ENCODE measurements at regions not wholly inside any gene's neighbourhood (a gene's known extent, or its start where the extent isn't known, plus 50 kb on each side); places are given as distances from the start of the nearest gene placed in this dataset.

GRCh38 chr7:46360811-46361210, 439.7 kb upstream of the IGFBP3 start:
- no peak for DNase-seq (ENCODE audit: low spot score)

DNA sequence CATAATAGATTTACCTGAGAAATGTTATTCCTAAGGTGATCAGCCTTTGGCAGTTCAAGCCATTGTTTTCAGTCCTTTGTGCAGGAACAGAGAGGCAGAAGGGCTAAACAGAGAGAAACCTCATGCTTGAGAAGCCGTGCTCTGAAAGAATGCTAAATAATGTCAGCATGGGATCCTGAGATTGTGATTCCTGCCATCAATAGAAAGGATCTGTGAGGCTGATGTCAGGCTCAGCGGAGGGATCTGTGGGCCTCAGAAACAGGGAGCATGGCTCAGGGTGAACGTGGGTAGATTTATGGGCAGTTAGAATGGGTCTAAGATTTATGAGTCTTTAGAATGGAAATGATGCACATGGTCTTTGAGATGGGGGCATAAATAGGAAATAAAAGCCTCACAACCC, 439.2 kb upstream of the IGFBP3 start:
- no peak for DNase-seq (ENCODE audit: low spot score)

DNA sequence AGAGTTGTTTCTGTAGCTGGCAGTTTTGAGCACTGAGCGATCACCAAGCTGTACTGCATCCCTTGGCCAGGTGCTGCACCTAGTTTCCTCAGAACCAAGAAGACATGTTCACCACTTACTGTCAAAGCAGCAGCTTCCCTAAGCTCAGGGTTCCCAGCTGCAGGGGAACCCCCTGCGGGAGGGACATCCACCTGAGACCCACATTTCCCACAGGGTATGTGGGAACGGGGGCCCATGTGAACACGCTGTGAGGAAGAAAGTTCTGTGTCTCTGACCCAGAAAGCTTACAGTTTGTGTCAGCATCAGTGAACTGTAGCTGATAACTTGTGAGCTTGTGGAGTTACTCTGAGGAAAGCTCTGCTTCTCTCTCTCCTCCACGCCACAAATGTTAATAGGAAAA, 436.8 kb upstream of the IGFBP3 start:
- no peak for DNase-seq (ENCODE audit: low spot score)

GRCh38 chr7:46357290-46357689, 436.2 kb upstream of the IGFBP3 start:
- DNase-seq (ENCODE audit: low spot score): no peak

DNA sequence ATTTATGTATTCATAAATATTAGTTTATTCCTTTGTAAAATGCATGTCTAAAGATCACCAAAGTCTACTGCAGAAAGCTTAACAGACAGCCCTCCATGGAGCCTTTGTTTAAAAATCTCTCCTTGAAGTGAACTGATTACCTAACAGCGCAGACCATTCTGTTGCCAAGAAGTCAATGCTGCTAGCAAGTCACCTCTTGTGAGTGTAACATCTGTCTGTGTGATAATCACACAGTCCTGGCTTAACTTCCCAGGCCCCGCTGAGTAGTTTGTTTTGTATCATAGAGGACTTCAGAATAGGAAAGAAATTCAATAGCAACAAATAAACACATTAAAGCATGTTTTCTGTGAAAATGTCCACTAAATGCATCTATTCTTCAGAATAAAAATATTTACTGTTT, 435.3 kb upstream of the IGFBP3 start:
- no peak for DNase-seq (ENCODE audit: low spot score)

DNA sequence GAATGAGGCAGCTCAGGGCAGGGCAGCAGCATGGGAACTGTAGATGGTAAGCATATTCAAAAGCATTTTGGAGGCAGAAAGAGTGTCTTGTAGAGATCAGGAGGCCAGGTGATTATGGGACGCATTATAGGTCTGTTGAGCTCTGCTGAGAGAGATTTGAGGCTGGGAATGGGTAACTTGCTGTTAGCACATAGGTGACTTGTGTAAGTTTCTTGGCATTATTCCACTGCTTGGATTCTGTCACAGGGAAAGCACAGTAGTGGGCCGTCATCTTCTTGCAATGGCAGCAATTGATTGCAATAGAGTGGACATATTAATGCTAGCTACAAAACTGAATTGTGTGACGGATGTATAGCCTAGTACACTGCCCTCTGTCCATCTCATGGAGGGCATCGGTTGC, 434.3 kb upstream of the IGFBP3 start:
- DNase-seq (ENCODE audit: low spot score): no peak

GRCh38 chr7:46352004-46352954, 431.2 kb upstream of the IGFBP3 start:
- DNase-seq (ENCODE audit: low spot score): no peak

- no peak for DNase-seq (ENCODE audit: low spot score)
These were observed 428.4 kb upstream of the IGFBP3 start for GRCh38 chr7:46349490-46349889.

GRCh38 chr7:46344533-46344932, 423.5 kb upstream of the IGFBP3 start:
- DNase-seq (ENCODE audit: low spot score): no peak

DNA sequence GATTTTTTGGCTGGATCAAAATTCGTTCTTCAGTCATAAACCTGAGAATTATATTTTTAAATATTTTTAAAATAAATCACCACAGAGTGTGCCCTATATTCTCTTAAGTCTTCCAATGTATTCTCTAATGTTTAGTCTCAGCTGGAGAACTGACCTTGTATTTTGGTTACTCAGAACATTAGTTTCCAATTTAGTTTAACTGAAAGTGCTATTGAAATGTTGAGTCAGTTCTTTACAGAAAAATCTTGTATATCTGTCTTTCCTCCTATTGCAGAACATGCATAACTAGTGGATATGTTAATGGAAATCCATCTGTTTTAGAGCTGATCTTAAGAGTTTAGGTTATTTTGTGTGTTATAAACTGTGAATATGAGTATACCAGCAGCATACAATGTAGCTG, 422.7 kb upstream of the IGFBP3 start:
- no peak for DNase-seq (ENCODE audit: low spot score)

DNA sequence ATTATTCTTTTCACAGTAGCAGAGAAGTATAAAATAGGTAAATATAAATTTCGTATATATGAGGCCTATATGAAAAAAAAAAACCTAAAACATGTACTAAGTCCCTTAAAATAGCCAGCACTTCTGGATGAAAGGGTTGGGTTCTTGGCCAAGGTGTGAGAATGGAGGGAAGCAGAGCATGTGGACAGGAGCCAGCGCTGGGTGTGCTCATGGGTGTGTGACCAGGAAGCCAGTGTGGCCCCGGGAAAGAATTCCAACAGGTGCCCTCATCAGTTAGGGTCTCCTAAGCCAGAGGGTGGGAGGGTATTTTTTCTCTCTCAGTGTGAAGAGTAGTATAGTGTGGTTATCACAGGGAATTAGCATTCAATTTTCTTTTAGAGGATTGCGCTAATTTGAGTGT, 401.9 kb upstream of the IGFBP3 start:
- DNase-seq (ENCODE audit: low spot score): no peak

DNA sequence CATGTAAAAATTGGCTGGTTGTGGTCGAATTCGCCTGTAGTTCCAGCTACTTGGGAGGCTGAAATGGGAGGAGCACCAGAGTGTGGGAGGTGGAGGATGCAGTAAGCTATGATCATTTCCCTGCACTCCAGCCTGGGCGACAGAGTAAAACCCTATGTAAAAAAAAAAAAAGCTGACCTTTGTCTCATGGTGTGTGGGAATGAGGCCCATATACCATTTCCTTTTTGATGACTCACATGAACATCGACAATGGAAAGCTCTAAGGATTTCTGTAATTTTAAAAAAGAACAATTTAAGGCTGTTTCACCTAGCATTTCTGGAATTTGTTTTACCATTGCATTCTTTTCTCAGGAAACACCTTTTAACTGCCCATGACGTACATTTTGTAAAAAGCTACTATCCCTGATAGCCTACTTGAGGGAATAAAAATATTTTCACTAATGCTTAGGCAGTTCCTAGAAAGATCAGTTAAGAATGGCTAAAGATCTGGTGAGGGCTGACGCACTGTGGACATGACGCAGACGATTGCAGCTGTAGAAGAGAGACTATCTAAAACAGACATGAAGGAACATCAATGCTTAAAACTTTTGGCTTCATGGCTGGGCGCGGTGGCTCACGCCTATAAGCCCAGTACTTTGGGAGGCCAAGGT, 400.6 kb upstream of the IGFBP3 start:
- no peak for DNase-seq (ENCODE audit: low spot score)

DNA sequence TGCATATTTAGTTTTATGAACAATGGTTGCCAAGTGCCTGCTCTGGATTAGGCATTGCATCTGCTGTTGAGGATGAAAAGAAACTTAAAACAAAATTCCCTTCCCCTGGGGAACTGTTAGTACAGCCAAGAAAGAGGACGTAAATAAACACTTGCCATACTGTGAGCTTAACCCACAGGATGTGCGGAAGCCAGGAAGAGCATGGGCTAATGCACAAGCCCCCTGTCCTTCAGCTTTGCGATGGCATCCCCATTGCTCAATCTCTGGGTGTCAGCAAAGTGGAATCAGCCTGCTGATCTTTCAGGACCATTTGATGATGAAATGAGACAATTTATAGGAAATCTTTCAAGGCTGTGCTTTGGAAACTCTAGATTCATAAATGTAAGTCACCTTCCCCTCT, 399.9 kb upstream of the IGFBP3 start:
- DNase-seq (ENCODE audit: low spot score): no peak

DNA sequence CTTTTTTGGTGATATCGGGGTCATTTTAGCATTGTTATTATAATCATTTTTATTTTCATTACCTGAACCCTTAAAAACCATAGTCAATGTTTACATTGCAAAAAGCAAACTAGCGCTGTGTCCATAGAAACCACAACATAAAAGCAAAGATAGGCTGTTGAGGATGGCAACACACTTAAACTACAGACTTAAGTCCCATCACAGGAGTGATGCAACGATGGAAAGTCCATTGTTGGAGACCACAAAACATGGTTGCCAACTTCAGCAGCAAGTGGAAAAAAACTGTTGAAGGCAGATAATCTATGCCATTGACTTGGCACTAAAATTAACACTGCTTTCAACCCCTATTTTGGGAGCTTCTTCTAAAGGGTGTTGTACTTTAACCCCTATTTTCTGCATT, 398.8 kb upstream of the IGFBP3 start:
- DNase-seq (ENCODE audit: low spot score): no peak

DNA sequence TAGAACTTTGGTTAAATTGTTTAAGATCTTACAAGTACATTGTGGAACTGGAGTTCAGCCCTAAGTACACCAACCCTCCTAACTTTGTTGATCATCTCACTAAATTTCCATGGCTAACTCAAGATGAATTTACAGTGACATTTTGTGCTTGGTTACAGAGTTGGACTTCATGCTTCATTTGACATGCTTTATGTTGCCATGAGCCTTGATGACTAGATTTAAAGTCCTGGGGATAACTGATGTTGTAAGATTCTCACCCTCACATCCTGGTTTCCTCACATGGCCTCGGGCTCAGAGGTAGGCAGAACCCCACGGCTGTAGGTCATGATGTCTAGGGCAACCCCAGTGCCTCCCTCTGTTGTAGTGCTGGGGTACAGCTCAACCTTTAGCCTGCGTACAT, 397.2 kb upstream of the IGFBP3 start:
- DNase-seq (ENCODE audit: low spot score): no peak

DNA sequence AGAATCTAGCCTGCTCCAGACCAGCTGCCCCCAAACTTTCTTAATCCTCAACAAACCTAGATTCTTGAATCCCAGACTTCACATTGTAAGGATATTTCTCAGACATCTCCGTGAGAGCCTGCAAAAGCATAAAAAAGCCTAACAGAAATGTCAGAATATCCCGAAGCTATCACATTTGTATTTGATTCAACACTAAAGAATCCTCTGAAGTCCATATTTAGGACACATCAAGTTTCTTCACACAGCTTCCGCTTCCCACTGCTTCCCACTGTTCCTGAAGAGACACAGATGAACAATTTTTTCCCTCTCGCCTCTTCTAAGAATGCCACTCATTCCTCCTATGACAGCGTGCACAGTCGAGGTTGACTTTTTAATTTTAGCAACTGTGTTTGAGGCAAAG, 396.2 kb upstream of the IGFBP3 start:
- no peak for DNase-seq (ENCODE audit: low spot score)

- DNase-seq (ENCODE audit: low spot score): no peak
These were observed 394.8 kb upstream of the IGFBP3 start for GRCh38 chr7:46315891-46316290.

GRCh38 chr7:46301677-46302076, 380.6 kb upstream of the IGFBP3 start:
- no peak for DNase-seq (ENCODE audit: low spot score)

GRCh38 chr7:46297515-46297914, 376.4 kb upstream of the IGFBP3 start:
- DNase-seq (ENCODE audit: low spot score): no peak

DNA sequence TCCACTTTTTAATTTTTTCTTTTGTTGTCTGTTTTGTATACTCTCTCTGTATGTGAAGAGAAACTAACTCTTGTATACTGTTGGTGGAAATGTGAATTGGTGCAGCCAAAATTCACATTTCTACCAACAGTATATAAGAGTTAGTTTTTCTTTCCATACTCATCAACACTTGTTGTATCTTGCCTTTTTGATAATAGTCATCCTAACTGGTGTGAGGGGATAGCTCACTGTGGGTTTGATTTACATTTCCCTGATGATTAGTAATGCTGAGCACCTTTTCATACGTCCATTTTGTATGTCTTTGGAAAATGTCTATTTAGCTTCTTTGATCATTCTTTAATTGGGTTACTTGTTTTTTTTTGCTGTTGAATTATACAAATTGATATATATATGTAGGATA, 375.5 kb upstream of the IGFBP3 start:
- DNase-seq (ENCODE audit: low spot score): no peak

- no peak for DNase-seq (ENCODE audit: low spot score)
These were observed 373.3 kb upstream of the IGFBP3 start for GRCh38 chr7:46294381-46294780.

DNA sequence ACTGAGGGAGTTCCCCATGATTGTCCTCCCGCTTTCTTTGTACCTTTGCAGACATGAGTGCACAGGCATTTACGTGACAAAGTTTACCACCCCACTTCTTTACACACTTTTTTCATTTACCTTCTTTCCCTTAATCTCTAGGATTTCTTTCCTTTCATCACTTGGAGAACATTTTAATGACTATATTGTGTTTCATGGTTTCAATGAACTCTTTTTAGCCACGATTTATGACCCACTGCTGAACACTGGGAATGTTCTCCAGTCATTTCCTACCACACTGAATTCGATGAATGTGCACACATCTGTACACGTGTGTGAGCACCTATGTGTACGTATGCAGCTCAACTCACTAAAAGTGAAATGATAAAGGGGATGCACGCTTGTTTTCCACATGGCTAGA, 371.7 kb upstream of the IGFBP3 start:
- DNase-seq (ENCODE audit: low spot score): no peak

- DNase-seq (ENCODE audit: low spot score): no peak
These were observed 370.6 kb upstream of the IGFBP3 start for GRCh38 chr7:46291601-46292150.

Data from germinal center (tissue), 1 donor.